ENCODE measurements at regions not wholly inside any gene's neighbourhood (a gene's known extent, or its start where the extent isn't known, plus 50 kb on each side); places are given as distances from the start of the nearest gene placed in this dataset.

GRCh38 chr2:5988120-5988519, 295.9 kb downstream of the SOX11 start:
- H3K36me3 ChIP-seq (replicated peaks; ENCODE audit: control insufficient read depth, insufficient read depth, low read length): no peaks in the 10 kb centered on the region
- DNase-seq: no peak
- no peaks in the 10 kb centered on the region for H3K27me3 ChIP-seq (ENCODE audit: control insufficient read depth, insufficient read depth, low read length)
- no peak overlapping the region for H3K4me3 ChIP-seq (ENCODE audit: insufficient read depth, low read depth, low read length)

- Histone ChIP-seq H3K27me3 (ENCODE audit: control insufficient read depth, insufficient read depth, low read length) (no peaks in the 10 kb centered on the region), H3K36me3 (replicated peaks; ENCODE audit: control insufficient read depth, insufficient read depth, low read length) (no peaks in the 10 kb centered on the region), H3K4me3 (ENCODE audit: insufficient read depth, low read depth, low read length) (no peak overlapping the region)
- no peak for DNase-seq
These were observed 297.9 kb downstream of the SOX11 start for GRCh38 chr2:5990086-5990485.

DNA sequence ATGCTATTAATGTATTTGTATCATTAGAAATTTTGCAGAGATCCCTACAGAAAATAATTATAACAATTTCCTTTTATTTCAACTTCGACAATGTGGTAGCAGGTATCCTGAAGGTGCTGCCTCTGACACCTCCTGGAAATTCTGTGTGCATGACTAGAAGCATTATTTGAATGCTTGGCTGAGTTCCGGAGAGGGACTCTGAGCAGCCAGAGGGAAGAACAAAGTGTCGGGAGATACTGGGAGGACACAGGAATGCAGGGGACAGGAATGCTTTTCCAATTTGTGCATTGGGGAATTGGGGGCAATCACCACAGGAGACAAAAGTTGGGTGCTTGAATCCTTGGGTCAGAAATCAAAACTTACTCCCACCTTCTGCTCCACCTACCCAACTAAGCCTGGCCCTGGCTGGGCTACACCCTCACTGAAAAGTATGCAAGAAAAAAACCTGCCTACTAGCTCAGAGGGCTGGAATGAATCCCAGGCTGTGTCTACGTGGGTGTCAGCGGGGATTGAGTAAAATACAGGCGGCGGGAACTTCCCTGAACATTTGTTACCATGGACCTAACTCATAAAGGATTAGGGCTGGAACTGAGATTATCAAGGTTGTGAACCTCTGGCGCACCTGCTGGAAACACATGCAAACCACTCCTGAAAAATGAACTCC, 299.3 kb downstream of the SOX11 start:
- no peaks in the 10 kb centered on the region for H3K27me3 ChIP-seq (ENCODE audit: control insufficient read depth, insufficient read depth, low read length)
- no peak for DNase-seq
- H3K36me3 ChIP-seq (replicated peaks; ENCODE audit: control insufficient read depth, insufficient read depth, low read length): no peaks in the 10 kb centered on the region
- H3K4me3 ChIP-seq (ENCODE audit: insufficient read depth, low read depth, low read length): no peak overlapping the region

DNA sequence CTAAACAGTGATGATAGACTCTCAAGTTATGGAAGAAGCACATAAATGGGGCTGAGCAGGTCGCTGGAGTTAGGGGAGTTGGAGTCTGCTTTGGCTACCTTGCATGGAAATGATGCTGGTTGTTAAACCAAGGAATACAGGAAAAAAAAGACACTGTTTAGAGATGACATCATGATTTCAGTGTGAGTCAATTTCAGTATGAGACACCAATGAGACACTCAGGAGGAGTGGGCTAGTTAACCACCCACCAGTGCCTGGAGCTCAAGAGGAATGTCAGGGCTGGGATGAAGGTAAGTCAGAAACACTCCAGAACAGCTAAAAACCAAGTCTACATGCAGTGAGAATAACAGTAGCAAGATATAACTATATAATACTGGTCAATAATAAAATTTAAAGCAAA, 303.6 kb downstream of the SOX11 start:
- no peak overlapping the region for H3K4me3 ChIP-seq (ENCODE audit: insufficient read depth, low read depth, low read length)
- no peaks in the 10 kb centered on the region for H3K27me3 ChIP-seq (ENCODE audit: control insufficient read depth, insufficient read depth, low read length)
- no peaks in the 10 kb centered on the region for H3K36me3 ChIP-seq (replicated peaks; ENCODE audit: control insufficient read depth, insufficient read depth, low read length)
- DNase-seq: no peak

GRCh38 chr2:6008186-6008585, 316.0 kb downstream of the SOX11 start:
- Histone ChIP-seq H3K27me3 (ENCODE audit: control insufficient read depth, insufficient read depth, low read length) (no peaks in the 10 kb centered on the region), H3K4me3 (ENCODE audit: insufficient read depth, low read depth, low read length) (no peak overlapping the region), H3K36me3 (replicated peaks; ENCODE audit: control insufficient read depth, insufficient read depth, low read length) (no peaks in the 10 kb centered on the region)
- DNase-seq: no peak

GRCh38 chr2:6008726-6009125, 316.5 kb downstream of the SOX11 start:
- H3K36me3 ChIP-seq (replicated peaks; ENCODE audit: control insufficient read depth, insufficient read depth, low read length): no peaks in the 10 kb centered on the region
- no peak overlapping the region for H3K4me3 ChIP-seq (ENCODE audit: insufficient read depth, low read depth, low read length)
- no peak for DNase-seq
- H3K27me3 ChIP-seq (ENCODE audit: control insufficient read depth, insufficient read depth, low read length): no peaks in the 10 kb centered on the region

GRCh38 chr2:6010163-6010562, 318.0 kb downstream of the SOX11 start:
- Histone ChIP-seq H3K4me3 (ENCODE audit: insufficient read depth, low read depth, low read length) (no peak overlapping the region), H3K27me3 (ENCODE audit: control insufficient read depth, insufficient read depth, low read length) (no peaks in the 10 kb centered on the region), H3K36me3 (replicated peaks; ENCODE audit: control insufficient read depth, insufficient read depth, low read length) (no peaks in the 10 kb centered on the region)
- DNase-seq: no peak

- DNase-seq: peak; percentile 20
- Histone ChIP-seq H3K4me3 (ENCODE audit: insufficient read depth, low read depth, low read length) (no peak overlapping the region), H3K27me3 (ENCODE audit: control insufficient read depth, insufficient read depth, low read length) (no peaks in the 10 kb centered on the region), H3K36me3 (replicated peaks; ENCODE audit: control insufficient read depth, insufficient read depth, low read length) (no peaks in the 10 kb centered on the region)
These were observed 319.7 kb downstream of the SOX11 start for GRCh38 chr2:6011921-6012320.

DNA sequence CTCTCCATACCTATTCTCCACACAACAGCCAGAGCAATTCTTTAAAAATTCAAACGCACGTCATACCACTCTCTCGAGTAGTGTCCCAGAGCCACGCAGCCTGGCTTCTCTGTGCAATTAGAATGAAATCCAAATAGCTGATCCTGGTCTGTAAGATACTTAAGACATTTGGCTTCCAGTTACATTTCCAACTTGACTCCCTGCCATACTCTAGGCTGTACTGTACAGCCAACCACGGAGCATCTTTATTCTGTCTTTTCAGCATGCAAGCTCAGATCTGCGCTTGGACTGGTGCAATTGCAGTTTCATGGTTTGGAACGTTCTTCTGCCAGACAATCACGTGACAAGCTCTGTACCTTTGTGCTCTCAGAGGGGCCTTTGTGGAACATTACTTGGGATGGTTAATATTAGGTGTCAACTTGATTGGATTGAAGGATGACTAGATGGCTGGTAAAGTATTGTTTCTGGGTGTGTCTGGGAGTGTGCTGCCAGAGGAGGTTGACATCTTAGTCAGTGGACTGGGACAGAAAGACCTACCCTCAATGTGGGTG, 325.6 kb downstream of the SOX11 start:
- Histone ChIP-seq H3K27me3 (ENCODE audit: control insufficient read depth, insufficient read depth, low read length) (no peaks in the 10 kb centered on the region), H3K36me3 (replicated peaks; ENCODE audit: control insufficient read depth, insufficient read depth, low read length) (no peaks in the 10 kb centered on the region), H3K4me3 (ENCODE audit: insufficient read depth, low read depth, low read length) (no peak overlapping the region)
- no peak for DNase-seq

- H3K27me3 ChIP-seq (ENCODE audit: control insufficient read depth, insufficient read depth, low read length): no peaks in the 10 kb centered on the region
- no peak for DNase-seq
- H3K4me3 ChIP-seq (ENCODE audit: insufficient read depth, low read depth, low read length): no peak overlapping the region
- H3K36me3 ChIP-seq (replicated peaks; ENCODE audit: control insufficient read depth, insufficient read depth, low read length): no peaks in the 10 kb centered on the region
These were observed 332.0 kb downstream of the SOX11 start for GRCh38 chr2:6024229-6024628.

DNA sequence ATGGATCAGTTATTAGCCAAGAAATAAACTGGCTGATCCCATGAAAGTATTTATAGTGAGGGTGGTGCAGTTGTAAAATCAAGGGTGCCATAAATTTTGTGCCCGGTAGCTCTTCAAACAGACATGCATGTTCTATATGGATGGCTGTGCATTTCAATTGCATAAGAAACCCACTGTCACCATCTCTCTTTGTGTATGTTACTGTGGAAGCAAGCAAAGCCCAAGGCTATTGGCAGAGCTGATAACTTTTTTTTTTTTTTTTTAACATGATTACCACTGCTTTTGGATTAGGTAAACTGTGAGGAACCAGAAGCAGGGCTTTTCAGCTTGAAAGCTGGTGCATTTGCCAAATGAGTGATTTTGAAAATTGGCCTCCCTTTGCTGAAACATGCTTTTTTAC, 332.6 kb downstream of the SOX11 start:
- H3K4me3 ChIP-seq (ENCODE audit: insufficient read depth, low read depth, low read length): no peak overlapping the region
- DNase-seq: no peak

GRCh38 chr2:6025391-6025790, 333.2 kb downstream of the SOX11 start:
- DNase-seq: no peak
- H3K27me3 ChIP-seq (ENCODE audit: control insufficient read depth, insufficient read depth, low read length): no peaks in the 10 kb centered on the region
- no peak overlapping the region for H3K4me3 ChIP-seq (ENCODE audit: insufficient read depth, low read depth, low read length)
- H3K36me3 ChIP-seq (replicated peaks; ENCODE audit: control insufficient read depth, insufficient read depth, low read length): no peaks in the 10 kb centered on the region

More for the DNA sequence above, 332.6 kb downstream of the SOX11 start:
- H3K27me3 ChIP-seq (ENCODE audit: control insufficient read depth, insufficient read depth, low read length): no peaks in the 10 kb centered on the region
- no peaks in the 10 kb centered on the region for H3K36me3 ChIP-seq (replicated peaks; ENCODE audit: control insufficient read depth, insufficient read depth, low read length)

DNA sequence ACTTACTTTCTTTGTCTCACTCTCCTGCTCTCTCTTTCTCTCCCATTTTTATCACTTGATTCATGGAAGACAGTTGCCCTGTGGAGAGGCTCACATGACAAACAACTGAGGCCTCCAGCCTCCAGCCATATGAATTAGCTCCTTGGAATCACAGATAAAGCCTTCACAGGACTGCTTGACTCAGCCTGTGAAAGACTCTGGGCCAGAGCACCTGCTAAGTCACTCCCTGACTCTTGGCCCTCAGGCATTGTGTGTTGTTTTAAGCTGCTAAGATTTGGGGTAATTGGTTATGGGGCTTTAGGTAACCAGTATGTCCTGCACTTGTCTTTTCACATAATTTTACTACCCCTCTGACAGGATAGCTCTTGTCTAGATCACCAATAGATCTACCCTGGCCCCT, 334.9 kb downstream of the SOX11 start:
- no peak for DNase-seq
- Histone ChIP-seq H3K4me3 (ENCODE audit: insufficient read depth, low read depth, low read length) (no peak overlapping the region), H3K36me3 (replicated peaks; ENCODE audit: control insufficient read depth, insufficient read depth, low read length) (no peaks in the 10 kb centered on the region), H3K27me3 (ENCODE audit: control insufficient read depth, insufficient read depth, low read length) (no peaks in the 10 kb centered on the region)

GRCh38 chr2:6031200-6031867, 339.1 kb downstream of the SOX11 start:
- no peak for DNase-seq

GRCh38 chr2:6036211-6036610, 344.0 kb downstream of the SOX11 start:
- H3K27me3 ChIP-seq (ENCODE audit: control insufficient read depth, insufficient read depth, low read length): no peaks in the 10 kb centered on the region
- no peaks in the 10 kb centered on the region for H3K36me3 ChIP-seq (replicated peaks; ENCODE audit: control insufficient read depth, insufficient read depth, low read length)
- no peak for DNase-seq
- H3K4me3 ChIP-seq (ENCODE audit: insufficient read depth, low read depth, low read length): no peak overlapping the region

More at GRCh38 chr2:6031200-6031867, 339.1 kb downstream of the SOX11 start:
- Histone ChIP-seq H3K4me3 (ENCODE audit: insufficient read depth, low read depth, low read length) (no peak overlapping the region), H3K36me3 (replicated peaks; ENCODE audit: control insufficient read depth, insufficient read depth, low read length) (no peaks in the 10 kb centered on the region), H3K27me3 (ENCODE audit: control insufficient read depth, insufficient read depth, low read length) (no peaks in the 10 kb centered on the region)
